GM21619 (cell line): ENCODE measurements at regions not wholly inside any gene's neighbourhood (a gene's known extent, or its start where the extent isn't known, plus 50 kb on each side); places are given as distances from the start of the nearest gene placed in this dataset.

Source experiments
- ATAC-seq: cut with Tn5 transposase; IDR thresholded peaks from one replicate; pipeline ENCODE4 v1.9.1; 2021; ENCODE audit not compliant: unreplicated experiment

- no peak for ATAC-seq
Observed at GRCh38 chr7:46900312-46901263, 681.3 kb downstream of the TNS3 start.

DNA sequence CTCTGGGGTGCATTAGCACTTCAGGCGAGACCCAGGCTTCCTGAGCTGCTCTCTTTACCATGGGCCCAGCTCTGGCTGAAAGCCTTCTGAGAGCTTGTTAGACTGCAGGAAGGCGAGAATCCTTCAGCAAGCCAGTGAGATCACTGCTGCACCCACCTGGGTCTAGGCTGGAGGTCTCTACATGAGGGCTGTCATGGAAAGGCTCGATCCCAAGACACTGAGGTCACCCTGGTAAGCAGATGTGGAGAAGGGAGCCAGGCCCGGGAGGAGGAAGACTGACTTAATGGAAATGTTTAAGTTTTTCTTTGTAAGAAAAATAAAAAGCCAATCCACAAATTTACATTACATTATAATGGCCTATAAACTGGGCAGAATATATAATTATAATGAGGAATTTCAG, 684.5 kb downstream of the TNS3 start:
- no peak for ATAC-seq

DNA sequence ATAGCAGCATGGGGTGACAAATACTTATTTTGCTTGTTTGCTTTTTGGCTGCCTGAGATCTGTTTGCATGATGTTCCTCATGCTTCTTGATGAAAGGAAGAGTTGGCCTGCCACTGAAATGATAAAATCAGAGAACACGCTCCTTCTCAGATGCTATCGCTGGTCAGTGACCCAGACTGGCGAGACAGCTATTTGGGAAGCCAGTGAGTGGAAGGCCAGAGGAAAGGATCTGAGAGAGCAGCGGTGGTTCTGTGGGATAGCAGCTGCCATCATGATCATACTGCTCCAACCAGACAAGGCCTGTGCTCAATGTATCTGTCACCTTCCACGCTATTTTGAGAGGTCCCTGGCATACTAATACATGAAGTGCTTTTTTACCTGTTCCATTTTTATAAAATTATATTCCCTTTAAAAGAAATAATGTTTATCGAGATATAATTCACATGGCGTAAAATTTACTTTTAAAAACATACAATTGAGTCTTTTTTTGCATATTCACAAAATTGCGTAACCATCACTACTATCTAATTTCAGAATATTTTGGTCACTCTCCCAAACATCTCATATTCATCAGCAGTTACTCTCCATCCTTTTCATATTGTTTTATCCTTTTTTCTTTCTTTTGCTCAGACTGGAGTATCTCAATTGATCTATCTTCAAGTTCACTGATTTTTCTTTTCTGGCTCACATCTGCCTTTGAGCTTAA, 695.1 kb downstream of the TNS3 start:
- ATAC-seq = no peak

DNA sequence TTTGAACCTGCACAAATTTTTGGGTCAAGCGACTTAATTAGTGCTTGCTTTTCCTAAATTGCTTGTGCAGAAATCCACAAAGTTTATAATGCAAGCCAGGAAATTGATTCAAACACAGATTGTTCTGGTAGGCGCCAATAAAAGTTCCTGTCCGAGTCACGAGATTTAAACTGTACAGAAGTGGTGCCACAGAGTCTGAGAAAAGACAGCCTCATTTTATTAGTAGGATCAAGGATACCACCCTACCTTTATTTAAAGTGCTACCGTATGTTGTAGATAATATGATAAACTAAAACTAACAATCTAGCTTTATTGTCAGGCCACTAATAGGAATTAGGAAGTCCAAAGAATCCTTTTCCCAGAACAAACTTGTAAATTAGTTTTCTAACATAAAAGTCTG, 696.7 kb downstream of the TNS3 start:
- no peak for ATAC-seq

- ATAC-seq = no peak
Observed at GRCh38 chr7:46881507-46882127, 700.3 kb downstream of the TNS3 start.

DNA sequence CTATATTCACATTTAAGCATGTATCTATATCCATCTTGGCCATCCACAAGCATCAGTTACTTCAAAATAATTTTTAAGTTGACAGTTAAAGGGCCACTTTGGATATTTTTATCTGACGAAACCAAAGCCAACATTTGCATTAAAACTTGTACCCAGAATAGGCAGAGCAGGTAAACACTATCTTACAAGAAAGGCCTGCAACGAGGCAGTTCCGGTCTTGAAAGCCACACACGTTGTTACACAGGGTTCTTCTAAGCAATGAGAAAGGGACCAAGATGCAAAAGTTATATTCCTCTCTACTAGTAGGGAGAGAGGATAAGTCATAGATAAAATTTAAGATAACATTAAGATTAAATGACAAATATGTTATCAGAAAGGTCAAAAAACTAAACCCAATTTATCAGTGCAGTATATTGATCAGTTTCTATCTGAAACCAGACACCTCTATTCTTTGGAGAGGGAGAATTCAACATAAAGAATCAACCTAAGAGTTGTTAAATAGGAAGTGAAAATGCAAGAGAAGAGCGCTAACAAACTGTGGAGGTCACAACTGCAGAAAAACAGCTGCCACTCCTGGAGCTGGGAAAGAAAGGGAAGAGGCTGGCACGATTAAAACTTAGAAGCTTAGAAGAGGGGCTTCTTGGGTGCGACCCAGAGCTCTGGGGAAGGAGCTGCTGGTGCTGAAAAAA, 701.3 kb downstream of the TNS3 start:
- no peak for ATAC-seq

DNA sequence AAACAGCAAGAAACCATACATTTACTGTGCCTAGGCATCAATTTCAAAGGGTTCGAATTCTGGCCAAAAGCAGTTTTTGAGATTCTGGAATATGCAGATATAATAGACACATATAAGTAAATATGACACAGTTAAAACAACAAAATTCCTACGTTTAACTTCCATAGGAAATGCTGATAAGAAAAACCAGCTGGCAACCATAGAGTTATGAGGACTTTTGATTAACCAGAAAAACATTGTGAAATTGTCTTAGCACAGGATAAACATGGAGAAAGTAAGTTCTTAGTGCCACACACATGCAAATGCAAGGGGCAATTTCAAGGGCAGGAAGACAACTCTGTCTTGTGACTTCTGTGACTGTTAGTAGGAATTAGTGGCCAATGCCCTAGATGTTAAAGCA, 702.1 kb downstream of the TNS3 start:
- ATAC-seq = no peak

GRCh38 chr7:46871516-46871915, 710.4 kb downstream of the TNS3 start:
- ATAC-seq = no peak

- ATAC-seq = no peak
Observed at GRCh38 chr7:46864716-46865115, 717.2 kb downstream of the TNS3 start.

- no peak for ATAC-seq
Observed at GRCh38 chr7:46859963-46860475, 721.9 kb downstream of the TNS3 start.

- no peak for ATAC-seq
Observed at GRCh38 chr7:46855851-46856250, 726.1 kb downstream of the TNS3 start.

DNA sequence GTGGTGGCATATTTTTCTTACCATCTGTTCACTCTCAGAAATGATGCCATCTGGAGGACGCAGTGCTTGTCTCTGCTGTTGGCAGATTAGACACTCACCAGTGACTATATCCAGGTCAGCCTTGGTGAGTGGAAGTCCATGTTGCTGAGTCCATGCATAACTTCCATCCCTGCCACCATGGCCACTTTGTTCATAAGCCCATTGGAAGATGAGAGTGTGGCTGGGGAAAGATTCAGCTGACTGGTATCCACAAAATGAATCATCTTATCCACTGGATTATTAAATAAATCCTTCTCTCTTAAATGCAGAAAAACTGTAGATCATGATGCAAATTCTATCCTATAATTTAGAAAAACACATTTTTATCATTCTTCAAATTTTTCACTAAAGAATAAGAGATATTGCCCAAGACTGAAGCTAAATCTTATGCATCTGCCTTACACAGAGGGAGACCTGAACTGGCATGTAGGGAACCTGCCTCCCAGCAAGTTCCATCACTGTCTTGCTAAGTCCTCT, 726.9 kb downstream of the TNS3 start:
- no peak for ATAC-seq

- no peak for ATAC-seq
Observed at GRCh38 chr7:46853451-46853850, 728.5 kb downstream of the TNS3 start.

DNA sequence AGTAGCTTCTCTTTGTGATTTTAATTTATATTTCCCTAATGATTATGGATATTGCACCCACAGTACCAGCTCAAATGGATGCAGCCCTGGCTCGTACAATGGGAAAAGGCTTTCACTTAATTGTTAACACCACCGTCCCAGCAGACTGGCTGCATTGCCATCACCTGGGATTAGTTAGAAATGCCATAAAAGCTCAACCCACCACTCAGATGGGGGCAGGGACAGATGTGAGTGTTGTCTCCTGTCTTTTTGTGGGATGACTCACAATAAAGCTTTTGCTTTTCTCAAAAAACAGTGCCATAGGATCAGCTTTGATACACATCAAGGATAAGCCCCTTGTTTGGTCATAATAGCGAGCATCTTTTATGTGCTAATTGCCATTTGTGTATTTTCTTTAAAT, 729.1 kb downstream of the TNS3 start:
- no peak for ATAC-seq

GRCh38 chr7:46850563-46851330, 731.2 kb downstream of the TNS3 start:
- no peak for ATAC-seq

DNA sequence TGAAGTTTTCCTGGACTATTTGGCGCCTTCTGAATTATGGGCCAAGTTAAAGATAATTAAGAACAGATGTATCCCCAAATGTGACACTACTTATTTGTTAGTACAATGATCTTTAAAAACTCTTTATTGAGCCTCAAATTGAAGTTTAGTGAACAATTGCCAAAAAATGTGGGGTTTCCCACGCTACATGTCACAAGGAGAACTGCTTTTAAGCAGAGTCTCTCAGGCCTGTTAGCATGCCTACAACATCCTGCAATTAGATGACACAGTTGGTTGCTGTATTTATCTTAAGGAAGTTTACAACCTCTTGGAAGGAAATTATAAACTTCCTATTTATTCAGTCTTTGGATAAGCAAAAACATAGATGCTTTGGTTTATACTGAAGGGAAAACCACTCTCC, 733.0 kb downstream of the TNS3 start:
- ATAC-seq = no peak

DNA sequence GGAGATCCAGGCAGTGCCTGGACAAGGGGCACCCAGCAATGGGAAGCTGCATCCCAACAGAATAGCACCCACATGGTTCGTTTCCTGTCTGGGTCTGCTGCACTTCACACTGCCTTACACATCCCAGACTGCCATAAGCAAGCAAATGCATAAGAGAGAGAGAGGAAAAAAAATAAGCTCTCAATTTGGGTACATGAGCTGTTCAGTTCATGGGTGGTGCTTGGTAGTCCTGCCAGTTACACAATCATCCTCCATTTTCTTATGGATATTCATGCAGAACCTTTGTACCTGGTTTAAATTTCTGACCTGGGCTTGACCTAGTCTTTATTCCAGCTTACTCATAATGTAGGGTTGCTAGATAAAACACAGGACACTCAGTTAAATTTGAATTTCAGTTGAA, 733.6 kb downstream of the TNS3 start:
- no peak for ATAC-seq

DNA sequence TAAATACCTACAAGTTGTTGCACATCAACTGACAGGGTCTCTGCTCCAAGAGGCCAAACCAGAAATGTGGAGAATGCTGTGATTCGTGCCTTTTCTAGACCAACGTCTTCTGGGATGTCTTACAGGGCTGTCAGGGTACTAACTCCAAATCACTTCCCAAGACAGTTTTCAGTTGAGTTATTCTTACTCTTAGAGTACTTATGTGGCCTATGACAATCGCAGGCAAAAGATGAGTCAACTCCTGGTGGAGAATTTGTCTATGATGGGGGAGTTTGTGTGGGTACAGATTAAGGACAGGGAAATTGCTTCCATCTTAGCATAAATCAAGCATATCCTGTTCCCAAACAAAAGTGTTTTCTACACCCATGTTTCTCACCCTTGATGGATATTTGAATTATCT, 734.8 kb downstream of the TNS3 start:
- no peak for ATAC-seq

- ATAC-seq = no peak
Observed at GRCh38 chr7:46844486-46844885, 737.4 kb downstream of the TNS3 start.

DNA sequence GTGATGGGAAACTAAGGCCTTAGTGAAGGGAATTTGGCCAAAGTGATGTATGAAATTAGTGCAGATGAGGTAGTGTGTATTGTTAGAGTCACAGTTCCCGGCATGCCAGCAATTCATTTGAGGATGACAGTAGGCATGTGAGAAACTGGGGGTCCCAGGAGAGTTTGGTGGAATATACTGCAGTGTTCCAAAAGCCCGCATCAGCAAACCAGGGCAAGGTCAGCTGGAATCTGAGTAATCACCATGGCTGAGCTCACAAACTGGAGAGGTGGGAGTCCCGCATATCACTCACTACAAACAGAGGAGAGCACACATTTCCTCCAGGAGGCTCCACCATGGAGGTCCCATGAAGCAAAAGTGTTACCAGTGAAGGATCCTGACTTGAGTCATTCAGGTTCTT, 740.7 kb downstream of the TNS3 start:
- ATAC-seq = no peak
